Body of pancreas (tissue), 4 donors: ENCODE measurements at regions not wholly inside any gene's neighbourhood (a gene's known extent, or its start where the extent isn't known, plus 50 kb on each side); places are given as distances from the start of the nearest gene placed in this dataset.
"Not testable (repeated sequence)": the region's sequence is repeated elsewhere in the genome, so short reads cannot be mapped to it uniquely, and the experiment has no call there.

Source experiments
- CTCF ChIP-seq, 7 experiments: fragments of 450-650 bp in 4 of 7; fragments of 200-600 bp in 3 of 7; sonication (generic) in 3 of 7; IDR thresholded peaks; one replicate each; pipeline ENCODE4 v1.5.1; 2016 to 2019; ENCODE audit warnings: antibody characterized with exemption in 7 of 7
- POLR2A ChIP-seq, 3 donors: fragments of 450-650 bp; IDR thresholded peaks; one replicate each; pipeline ENCODE4 v1.6.1; 2016; ENCODE audit warnings: antibody characterized with exemption in 3 of 3, mild to moderate bottlenecking in 2 of 3

- TF ChIP-seq POLR2A, CTCF (IDR thresholded peaks at IDR 0.05): not testable (repeated sequence)
Measured at GRCh38 chr2:87485455-87485854, 262.4 kb upstream of the PLGLB2 start.
